SH-SY5Y (cell line): ENCODE measurements at regions not wholly inside any gene's neighbourhood (a gene's known extent, or its start where the extent isn't known, plus 50 kb on each side); places are given as distances from the start of the nearest gene placed in this dataset.

Source experiments
- GATA2 ChIP-seq: IDR thresholded peaks from 2 replicates; pipeline ENCODE4 v1.6.1; 2011; ENCODE audit warnings: mild to moderate bottlenecking, low read depth, low read length
- GATA3 ChIP-seq: IDR thresholded peaks from 2 replicates; pipeline ENCODE4 v1.6.1; 2011; ENCODE audit warnings: low read depth, mild to moderate bottlenecking, low read length, moderate library complexity

GRCh38 chr5:51881901-51882300, 498.7 kb downstream of the ISL1 start:
- TF ChIP-seq GATA2 (no peak), GATA3 (no peak)

- TF ChIP-seq GATA2 (no peak), GATA3 (no peak)
These were observed 499.4 kb downstream of the ISL1 start for GRCh38 chr5:51882647-51883046.

GRCh38 chr5:51889703-51890102, 506.5 kb downstream of the ISL1 start:
- TF ChIP-seq GATA2 (peak; percentile 72; the same call in 1 of the 2 replicates), GATA3 (peak; percentile 89)

- TF ChIP-seq GATA2 (peak; percentile 49; the same call in 1 of the 2 replicates), GATA3 (peak; percentile 84)
These were observed 507.3 kb downstream of the ISL1 start for GRCh38 chr5:51890435-51891116.

- no peak for TF ChIP-seq GATA2
- no peak for TF ChIP-seq GATA3
These were observed 509.4 kb downstream of the ISL1 start for GRCh38 chr5:51892680-51893079.

- TF ChIP-seq GATA2 = no peak
- no peak for TF ChIP-seq GATA3
These were observed 512.6 kb downstream of the ISL1 start for GRCh38 chr5:51895834-51896233.

- TF ChIP-seq GATA2 = peak; percentile 90
- peak; percentile 97 for TF ChIP-seq GATA3
These were observed 519.3 kb downstream of the ISL1 start for GRCh38 chr5:51902512-51902911.

GRCh38 chr5:51908215-51908614, 525.0 kb downstream of the ISL1 start:
- TF ChIP-seq GATA3 = peak; percentile 72
- peak; percentile 52; the same call in 1 of the 2 replicates for TF ChIP-seq GATA2

GRCh38 chr5:51944500-51945125, 561.4 kb downstream of the ISL1 start:
- TF ChIP-seq GATA3 (no peak), GATA2 (no peak)

GRCh38 chr5:51958473-51958872, 575.2 kb downstream of the ISL1 start:
- TF ChIP-seq GATA3 (no peak), GATA2 (no peak)

- no peak; the same call in 1 of the 2 replicates for TF ChIP-seq GATA2
- TF ChIP-seq GATA3 = peak; percentile 88
These were observed 577.4 kb downstream of the ISL1 start for GRCh38 chr5:51960617-51961121.

- TF ChIP-seq GATA2 = no peak
- TF ChIP-seq GATA3 = no peak
These were observed 577.9 kb downstream of the ISL1 start for GRCh38 chr5:51961154-51961562.

GRCh38 chr5:51968756-51969155, 585.5 kb downstream of the ISL1 start:
- TF ChIP-seq GATA2 = no peak
- TF ChIP-seq GATA3 = no peak

- TF ChIP-seq GATA3 (no peak), GATA2 (no peak)
These were observed 591.6 kb downstream of the ISL1 start for GRCh38 chr5:51974834-51975233.

GRCh38 chr5:51977014-51977413, 593.8 kb downstream of the ISL1 start:
- TF ChIP-seq GATA2 (no peak), GATA3 (no peak)
